IMR-90 (cell line): ENCODE measurements at regions not wholly inside any gene's neighbourhood (a gene's known extent, or its start where the extent isn't known, plus 50 kb on each side); places are given as distances from the start of the nearest gene placed in this dataset.

Experiments
- ATAC-seq: fragments of 200-7000 bp; cut with Tn5 transposase; 2 replicates; pipeline ENCODE4 v1.9.1; 2020; ENCODE audit warnings: low read depth, mild to moderate bottlenecking, moderate library complexity
- BruUV-seq: library from RNA; stranded (reverse); fragments of 400-500 nt; replicated peaks from 2 replicates; lab custom pipeline; 2021; lab: Mats Ljungman, UMichigan
- CTCF ChIA-PET: fragments of 300-600 bp; formaldehyde crosslinking; extraction: SDS; loops from one replicate; lab custom pipeline; 2021; ENCODE audit warnings: antibody characterized with exemption; lab: Yijun Ruan, JAX
- POLR2A ChIA-PET: fragments of 300-600 bp; sonication (Branson Sonifier 250); formaldehyde crosslinking; loops from one replicate; lab custom pipeline; 2022; ENCODE audit warnings: antibody characterized with exemption; ENCODE audit not compliant: unreplicated experiment; lab: Charles Lee
- DNase-seq: peaks from one replicate; pipeline ENCODE4 v3.0.0; 2013
- H2AFZ ChIP-seq: replicated peaks from 2 replicates; pipeline ENCODE3; 2013; ENCODE audit warnings: low read length, mild to moderate bottlenecking; ENCODE audit not compliant: poor library complexity
- H2AK5ac ChIP-seq: 2 replicates; pipeline ENCODE4 v1.6.1; 2013; ENCODE audit warnings: low read depth, low read length, inconsistent platforms
- H2AK9ac ChIP-seq: replicated peaks from 2 replicates; pipeline ENCODE3; 2013; ENCODE audit warnings: mild to moderate bottlenecking, low read depth, low read length, moderate library complexity; ENCODE audit not compliant: poor library complexity
- H2BK120ac ChIP-seq: 2 replicates; pipeline ENCODE4 v1.6.1; 2013; ENCODE audit warnings: low read depth, low read length, inconsistent platforms
- H2BK15ac ChIP-seq: 3 replicates; pipeline ENCODE4 v1.6.1; 2013; ENCODE audit warnings: low read depth, low read length, inconsistent platforms
- H2BK20ac ChIP-seq: 2 replicates; pipeline ENCODE4 v1.6.1; 2013; ENCODE audit warnings: low read depth, mild to moderate bottlenecking, inconsistent platforms, low read length, moderate library complexity
- H2BK5ac ChIP-seq: 2 replicates; pipeline ENCODE4 v1.6.1; 2013; ENCODE audit warnings: mild to moderate bottlenecking, low read depth, low read length, inconsistent platforms; ENCODE audit not compliant: poor library complexity, severe bottlenecking
- H3K14ac ChIP-seq: replicated peaks from 2 replicates; pipeline ENCODE4 v1.6.1; 2013; ENCODE audit warnings: low read depth, low read length, inconsistent platforms
- H3K18ac ChIP-seq: 2 replicates; pipeline ENCODE4 v1.6.1; 2013; ENCODE audit warnings: low read depth, low read length, control low read depth
- H3K23ac ChIP-seq: 2 replicates; pipeline ENCODE4 v1.6.1; 2013; ENCODE audit warnings: low read depth, low read length, inconsistent platforms
- H3K27ac ChIP-seq: 2 replicates; pipeline ENCODE4 v1.5.1; 2013; ENCODE audit warnings: mild to moderate bottlenecking, control low read depth, low read length; ENCODE audit not compliant: insufficient read depth
- H3K27me3 ChIP-seq: 2 replicates; pipeline ENCODE4 v1.6.1; 2013; ENCODE audit warnings: low read length; ENCODE audit not compliant: control insufficient read depth, insufficient read depth
- H3K36me3 ChIP-seq: 2 replicates; pipeline ENCODE4 v1.6.1; 2013; ENCODE audit warnings: low read length, mixed read lengths; ENCODE audit not compliant: control insufficient read depth, insufficient read depth
- H3K4ac ChIP-seq: 2 replicates; pipeline ENCODE4 v1.6.1; 2013; ENCODE audit warnings: low read depth, low read length, inconsistent platforms
- H3K4me1 ChIP-seq: 2 replicates; pipeline ENCODE4 v1.6.1; 2013; ENCODE audit warnings: low read length, mixed read lengths; ENCODE audit not compliant: control insufficient read depth, insufficient read depth
- H3K4me2 ChIP-seq: 2 replicates; pipeline ENCODE4 v1.6.1; 2013; ENCODE audit warnings: low read depth, mild to moderate bottlenecking, control low read depth, low read length, moderate library complexity
- H3K4me3 ChIP-seq: 2 replicates; pipeline ENCODE4 v1.5.1; 2013; ENCODE audit warnings: low read depth, mild to moderate bottlenecking, control low read depth, low read length, moderate library complexity; ENCODE audit not compliant: insufficient read depth
- H3K56ac ChIP-seq: 2 replicates; pipeline ENCODE4 v1.6.1; 2013; ENCODE audit warnings: low read length, inconsistent platforms; ENCODE audit not compliant: insufficient read depth; ENCODE audit errors: extremely low read depth
- H3K79me1 ChIP-seq, 2 experiments: 2 replicates each; pipeline ENCODE4 v1.6.1; 2013; ENCODE audit warnings: low read length in 2 of 2, inconsistent platforms in 1 of 2, low read depth in 1 of 2
- H3K9ac ChIP-seq: 2 replicates; pipeline ENCODE4 v1.6.1; 2013; ENCODE audit warnings: low read depth, low read length, control low read depth
- H3K9me1 ChIP-seq: 2 replicates; pipeline ENCODE4 v1.6.1; 2013; ENCODE audit warnings: low read length, inconsistent platforms; ENCODE audit not compliant: insufficient read depth
- H3K9me3 ChIP-seq: 2 replicates; pipeline ENCODE4 v1.6.1; 2013; ENCODE audit warnings: low read length; ENCODE audit not compliant: control insufficient read depth, insufficient read depth
- H4K20me1 ChIP-seq: 2 replicates; pipeline ENCODE4 v1.6.1; 2013; ENCODE audit warnings: low read length, inconsistent platforms; ENCODE audit not compliant: insufficient read depth
- H4K5ac ChIP-seq: 2 replicates; pipeline ENCODE4 v1.6.1; 2013; ENCODE audit warnings: mild to moderate bottlenecking, low read depth, low read length, control low read depth
- H4K8ac ChIP-seq, 2 experiments: 2 replicates each; pipeline ENCODE4 v1.6.1; 2013; ENCODE audit warnings: low read depth in 2 of 2, low read length in 2 of 2, control low read depth in 1 of 2, inconsistent platforms in 1 of 2
- H4K91ac ChIP-seq: 2 replicates; pipeline ENCODE4 v1.6.1; 2013; ENCODE audit warnings: low read depth, low read length, inconsistent platforms; ENCODE audit not compliant: insufficient read depth
- CHD1 ChIP-seq: IDR thresholded peaks from 2 replicates; pipeline ENCODE4 v1.6.1; 2012; ENCODE audit warnings: low read depth, low read length, improper control_type of control experiment
- MAFK ChIP-seq: IDR thresholded peaks from 2 replicates; pipeline ENCODE4 v1.6.1; 2012; ENCODE audit warnings: low read depth, low read length, improper control_type of control experiment
- RCOR1 ChIP-seq: IDR thresholded peaks from 2 replicates; pipeline ENCODE4 v1.6.1; 2012; ENCODE audit warnings: mild to moderate bottlenecking, low read length, improper control_type of control experiment; ENCODE audit not compliant: insufficient replicate concordance
- USF2 ChIP-seq: fragments of 150-350 bp; IDR thresholded peaks from 2 replicates; pipeline ENCODE4 v1.6.1; 2017; ENCODE audit warnings: mild to moderate bottlenecking, antibody characterized with exemption, low read length, low read depth
- WGBS, 2 experiments: methylation state at CpG; one replicate each; pipeline versions ENCODE4 v1.1.5 to v1.1.7; 2013; ENCODE audit warnings: missing lambda C conversion rate in 2 of 2; ENCODE audit not compliant: insufficient read length in 1 of 2; ENCODE audit errors: extremely low coverage in 2 of 2; 5-methylcytosine and 5-hydroxymethylcytosine counted together
- dilution Hi-C: fragments of 300-500 bp; cut with HindIII; formaldehyde crosslinking; loops from one replicate; pipeline ENCODE4 v1.14.3; 2018; ENCODE audit warnings: low sequenced_read_pairs; ENCODE audit not compliant: unreplicated experiment
- in situ Hi-C: fragments of 300-500 bp; cut with MboI; formaldehyde crosslinking; loops from 3 replicates; pipeline ENCODE4 v1.14.3; 2019; ENCODE audit warnings: low sequenced_read_pairs, inconsistent platforms, mixed read lengths
- intact Hi-C: fragments of 100-400 bp; cut with micrococcal nuclease; formaldehyde crosslinking; loops from 2 replicates; pipeline ENCODE4 v1.10.0; 2022
- TF ChIP-seq, protein P1 (sequence below): conservative IDR thresholded peaks from 2 replicates; pipeline ENCODE4 v1.5.1; 2012; ENCODE audit warnings: mild to moderate bottlenecking, low read depth, low read length, improper control_type of control experiment

DNA sequence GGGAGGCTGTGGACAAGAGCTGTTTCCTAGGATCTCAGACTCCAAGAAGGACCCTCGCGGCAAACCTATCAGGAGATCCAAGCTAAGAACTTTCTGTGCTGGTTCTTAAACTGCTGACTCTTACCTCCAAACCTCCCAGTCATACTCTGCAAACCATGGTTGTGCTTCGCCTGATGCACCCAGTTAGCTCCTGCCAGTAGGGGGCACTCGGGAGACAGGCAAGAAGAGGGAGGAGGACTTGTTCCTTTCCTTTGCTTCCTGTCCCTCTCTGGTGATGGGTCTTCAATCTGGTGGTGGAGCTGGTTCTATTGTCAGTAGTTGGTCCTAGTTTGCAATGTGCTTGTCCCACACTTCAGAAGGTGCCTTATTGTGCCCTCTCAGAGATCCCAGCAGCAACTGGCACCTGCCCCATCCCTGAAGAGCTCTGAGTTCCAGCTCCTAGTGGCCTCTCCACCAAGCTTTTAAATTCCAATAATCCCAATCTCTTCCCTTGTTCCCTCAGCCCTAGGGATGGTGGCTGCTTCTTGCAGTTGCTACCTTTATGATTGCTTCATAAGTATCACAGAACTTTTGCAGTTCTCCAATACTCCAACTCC, 113.5 kb upstream of the RPL38 start:
- Histone ChIP-seq H3K27me3 (no peaks in the 10 kb centered on the region), H2AFZ (no peak overlapping the region), H3K4me3 (no peak overlapping the region), H4K5ac (no peak overlapping the region), H3K23ac (no peak overlapping the region), H3K14ac (no peak overlapping the region), H3K9me3 (peaks cover 30% of the 10 kb centered on the region), H2BK20ac (no peak overlapping the region), H2BK120ac (no peak overlapping the region), H4K8ac (no peak overlapping the region), H3K4ac (no peak overlapping the region), H3K9ac (no peak overlapping the region), H4K20me1 (no peaks in the 10 kb centered on the region), H3K79me1 (no peaks in the 10 kb centered on the region), H3K56ac (no peak overlapping the region), H3K4me1 (no peaks in the 10 kb centered on the region), H2AK5ac (no peak overlapping the region), H3K36me3 (no peaks in the 10 kb centered on the region), H3K4me2 (no peak overlapping the region), H2BK5ac (no peak overlapping the region), H4K91ac (no peak overlapping the region), H3K9me1 (no peaks in the 10 kb centered on the region), H3K18ac (no peak overlapping the region), H3K27ac (no peak overlapping the region), H2AK9ac (no peak overlapping the region), H2BK15ac (no peak overlapping the region)
- ATAC-seq (no peak), DNase-seq (no peak)
- no TSS peak for BruUV-seq
- ChIA-PET CTCF (no interaction called here), POLR2A (no interaction called here)
- dilution Hi-C loops: no loop called here
- intact Hi-C loops: no loop called here
- WGBS, 2 experiments: no CpG with 5 or more reads among the region's 4 CpGs
- TF ChIP-seq CHD1: no peak
- no peak for TF ChIP-seq USF2
- TF ChIP-seq RCOR1: no peak
- TF ChIP-seq, protein P1, sequence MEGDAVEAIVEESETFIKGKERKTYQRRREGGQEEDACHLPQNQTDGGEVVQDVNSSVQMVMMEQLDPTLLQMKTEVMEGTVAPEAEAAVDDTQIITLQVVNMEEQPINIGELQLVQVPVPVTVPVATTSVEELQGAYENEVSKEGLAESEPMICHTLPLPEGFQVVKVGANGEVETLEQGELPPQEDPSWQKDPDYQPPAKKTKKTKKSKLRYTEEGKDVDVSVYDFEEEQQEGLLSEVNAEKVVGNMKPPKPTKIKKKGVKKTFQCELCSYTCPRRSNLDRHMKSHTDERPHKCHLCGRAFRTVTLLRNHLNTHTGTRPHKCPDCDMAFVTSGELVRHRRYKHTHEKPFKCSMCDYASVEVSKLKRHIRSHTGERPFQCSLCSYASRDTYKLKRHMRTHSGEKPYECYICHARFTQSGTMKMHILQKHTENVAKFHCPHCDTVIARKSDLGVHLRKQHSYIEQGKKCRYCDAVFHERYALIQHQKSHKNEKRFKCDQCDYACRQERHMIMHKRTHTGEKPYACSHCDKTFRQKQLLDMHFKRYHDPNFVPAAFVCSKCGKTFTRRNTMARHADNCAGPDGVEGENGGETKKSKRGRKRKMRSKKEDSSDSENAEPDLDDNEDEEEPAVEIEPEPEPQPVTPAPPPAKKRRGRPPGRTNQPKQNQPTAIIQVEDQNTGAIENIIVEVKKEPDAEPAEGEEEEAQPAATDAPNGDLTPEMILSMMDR: 0 out of 2 replicates have a peak, but pooled peaks have one; percentile 14
- no peak for TF ChIP-seq MAFK
- in situ Hi-C loops: loop anchor here (10.0 to 25.0 kb wide), 2 partner anchors 65 to 203 kb away; no protein-coding TSS in a partner anchor
